IPS-20b (cell line): ENCODE measurements at regions not wholly inside any gene's neighbourhood (a gene's known extent, or its start where the extent isn't known, plus 50 kb on each side); places are given as distances from the start of the nearest gene placed in this dataset.

Experiments used
- H3K27ac ChIP-seq: one replicate; pipeline ENCODE4 v1.5.1; 2013; ENCODE audit warnings: low read length
- H3K27me3 ChIP-seq: 2 replicates; pipeline ENCODE4 v1.6.1; 2013; ENCODE audit warnings: mild to moderate bottlenecking, low read length, inconsistent platforms; ENCODE audit not compliant: insufficient read depth
- H3K36me3 ChIP-seq: 2 replicates; pipeline ENCODE4 v1.6.1; 2013; ENCODE audit warnings: low read depth, mild to moderate bottlenecking, inconsistent platforms, low read length, moderate library complexity; ENCODE audit not compliant: insufficient read depth
- H3K4me1 ChIP-seq: 2 replicates; pipeline ENCODE4 v1.6.1; 2013; ENCODE audit warnings: mild to moderate bottlenecking, control low read depth, inconsistent platforms, low read length, moderate library complexity; ENCODE audit not compliant: insufficient read depth
- H3K4me3 ChIP-seq: 2 replicates; pipeline ENCODE4 v1.5.1; 2013; ENCODE audit warnings: mild to moderate bottlenecking, low read length, inconsistent platforms
- H3K9ac ChIP-seq: 2 replicates; pipeline ENCODE4 v1.6.1; 2013; ENCODE audit warnings: low read depth, mild to moderate bottlenecking, inconsistent platforms, low read length, moderate library complexity
- H3K9me3 ChIP-seq: 2 replicates; pipeline ENCODE4 v1.6.1; 2013; ENCODE audit warnings: mild to moderate bottlenecking, low read depth, low read length, inconsistent platforms; ENCODE audit not compliant: insufficient read depth

- H3K4me1 ChIP-seq = no peaks in the 10 kb centered on the region
- no peaks in the 10 kb centered on the region for H3K27me3 ChIP-seq
- no peak overlapping the region for H3K9ac ChIP-seq
- no peak overlapping the region for H3K4me3 ChIP-seq
- no peaks in the 10 kb centered on the region for H3K9me3 ChIP-seq
- no peak overlapping the region for H3K27ac ChIP-seq
- no peaks in the 10 kb centered on the region for H3K36me3 ChIP-seq
Observed at GRCh38 chr12:92452763-92453162, 250.0 kb upstream of the PLEKHG7 start.

GRCh38 chr12:92446083-92446460 is 256.7 kb upstream of the PLEKHG7 start:
- Histone ChIP-seq H3K27ac (no peak overlapping the region), H3K9me3 (no peaks in the 10 kb centered on the region; the same call in 1 of the 2 replicates), H3K4me3 (no peak overlapping the region), H3K36me3 (no peaks in the 10 kb centered on the region), H3K9ac (no peak overlapping the region), H3K27me3 (no peaks in the 10 kb centered on the region), H3K4me1 (no peaks in the 10 kb centered on the region)

DNA sequence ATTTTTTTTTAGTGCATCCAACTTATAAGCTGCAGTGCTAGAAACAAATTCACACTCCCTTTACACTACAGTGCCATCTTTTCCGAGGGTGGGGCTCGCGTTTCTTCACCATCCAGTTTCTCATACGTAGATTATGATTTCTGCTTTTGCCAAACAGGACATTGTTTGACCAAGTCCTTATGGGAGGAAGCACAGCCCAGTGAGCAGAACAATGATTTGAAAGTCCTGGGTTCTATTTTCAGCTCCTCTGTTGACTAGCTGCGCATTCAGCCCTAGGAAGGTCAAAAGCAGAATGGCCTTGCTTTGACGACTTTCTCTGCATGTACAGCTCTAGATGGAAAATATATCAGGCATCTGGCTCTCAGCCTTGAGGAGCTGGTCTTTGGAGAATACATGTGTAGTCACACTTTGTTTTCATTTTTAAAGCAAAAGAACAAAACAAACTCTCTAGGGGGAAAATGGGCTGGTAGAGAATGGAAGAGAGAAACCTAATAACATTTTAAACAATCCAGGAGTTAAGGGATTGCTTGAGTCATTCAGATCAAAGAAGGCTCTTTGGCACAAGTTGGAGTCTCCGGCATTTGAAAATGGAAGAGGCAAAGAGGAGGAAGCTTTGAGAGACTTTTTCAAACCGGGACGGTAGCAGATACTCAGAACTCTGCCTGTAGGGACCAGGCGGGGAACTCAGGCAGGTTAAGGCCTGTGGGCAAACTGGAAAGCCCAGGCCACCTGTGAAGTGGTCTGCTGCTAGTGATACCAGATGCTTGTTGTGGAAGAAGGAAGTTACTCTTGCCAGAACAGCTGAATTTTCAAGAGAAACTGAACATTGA is 257.3 kb upstream of the PLEKHG7 start:
- H3K36me3 ChIP-seq = no peaks in the 10 kb centered on the region
- no peaks in the 10 kb centered on the region for H3K27me3 ChIP-seq
- no peaks in the 10 kb centered on the region; the same call in 1 of the 2 replicates for H3K9me3 ChIP-seq
- no peak overlapping the region for H3K27ac ChIP-seq
- no peaks in the 10 kb centered on the region for H3K4me1 ChIP-seq
- no peak overlapping the region for H3K4me3 ChIP-seq
- no peak overlapping the region for H3K9ac ChIP-seq

GRCh38 chr12:92444763-92445162 is 258.0 kb upstream of the PLEKHG7 start:
- no peak overlapping the region for H3K9ac ChIP-seq
- no peaks in the 10 kb centered on the region for H3K27me3 ChIP-seq
- H3K27ac ChIP-seq = no peak overlapping the region
- H3K36me3 ChIP-seq = no peaks in the 10 kb centered on the region
- no peak overlapping the region for H3K4me3 ChIP-seq
- no peaks in the 10 kb centered on the region; the same call in 1 of the 2 replicates for H3K9me3 ChIP-seq
- H3K4me1 ChIP-seq = no peaks in the 10 kb centered on the region

DNA sequence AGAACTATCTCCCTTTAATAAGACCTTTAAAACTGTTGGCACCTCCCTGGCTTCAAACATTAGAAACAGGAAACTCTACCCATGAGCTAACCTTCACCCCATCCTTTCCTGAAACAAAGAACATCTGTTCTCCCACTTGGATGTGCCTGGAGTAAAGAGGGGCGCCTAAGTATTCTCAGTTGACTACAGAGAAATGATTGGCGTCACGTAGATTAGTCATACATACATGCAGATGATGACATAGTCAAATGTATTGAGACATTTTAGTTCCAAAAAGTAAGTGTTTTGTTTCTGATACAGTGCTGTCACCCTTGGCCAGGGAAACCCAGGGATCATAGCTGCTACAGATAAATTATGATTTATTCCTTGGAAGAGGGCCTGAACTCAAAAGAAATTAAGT is 260.0 kb upstream of the PLEKHG7 start:
- Histone ChIP-seq H3K27me3 (no peaks in the 10 kb centered on the region), H3K27ac (no peak overlapping the region), H3K4me3 (no peak overlapping the region), H3K9ac (no peak overlapping the region), H3K36me3 (no peaks in the 10 kb centered on the region), H3K9me3 (no peaks in the 10 kb centered on the region; the same call in 1 of the 2 replicates), H3K4me1 (no peaks in the 10 kb centered on the region)

DNA sequence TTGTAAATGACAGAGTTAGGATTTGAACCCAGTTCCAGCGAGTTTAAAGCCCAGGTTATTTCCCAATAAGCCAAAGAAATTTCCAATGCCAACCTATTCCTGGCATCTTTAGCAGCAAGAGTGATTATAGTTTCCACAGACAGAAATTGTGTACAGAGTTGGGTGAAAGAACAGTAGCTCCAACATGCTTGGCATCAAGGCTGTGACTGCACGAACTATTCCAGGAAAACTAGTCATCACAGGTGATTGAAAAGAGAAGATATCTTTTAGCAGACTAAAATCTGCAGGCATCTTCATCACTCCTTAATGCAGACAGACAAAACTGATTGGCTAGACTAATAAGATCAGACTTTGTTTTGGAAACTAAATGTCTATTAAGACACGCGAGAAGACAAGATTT is 262.7 kb upstream of the PLEKHG7 start:
- H3K9me3 ChIP-seq = no peaks in the 10 kb centered on the region; the same call in 1 of the 2 replicates
- no peak overlapping the region for H3K4me3 ChIP-seq
- no peaks in the 10 kb centered on the region for H3K36me3 ChIP-seq
- no peaks in the 10 kb centered on the region for H3K4me1 ChIP-seq
- H3K27me3 ChIP-seq = no peaks in the 10 kb centered on the region
- no peak overlapping the region for H3K27ac ChIP-seq
- no peak overlapping the region for H3K9ac ChIP-seq

GRCh38 chr12:92439420-92439805 is 263.4 kb upstream of the PLEKHG7 start:
- Histone ChIP-seq H3K27ac (no peak overlapping the region), H3K4me1 (no peaks in the 10 kb centered on the region), H3K27me3 (no peaks in the 10 kb centered on the region), H3K4me3 (no peak overlapping the region), H3K36me3 (no peaks in the 10 kb centered on the region), H3K9me3 (no peaks in the 10 kb centered on the region; the same call in 1 of the 2 replicates), H3K9ac (no peak overlapping the region)

DNA sequence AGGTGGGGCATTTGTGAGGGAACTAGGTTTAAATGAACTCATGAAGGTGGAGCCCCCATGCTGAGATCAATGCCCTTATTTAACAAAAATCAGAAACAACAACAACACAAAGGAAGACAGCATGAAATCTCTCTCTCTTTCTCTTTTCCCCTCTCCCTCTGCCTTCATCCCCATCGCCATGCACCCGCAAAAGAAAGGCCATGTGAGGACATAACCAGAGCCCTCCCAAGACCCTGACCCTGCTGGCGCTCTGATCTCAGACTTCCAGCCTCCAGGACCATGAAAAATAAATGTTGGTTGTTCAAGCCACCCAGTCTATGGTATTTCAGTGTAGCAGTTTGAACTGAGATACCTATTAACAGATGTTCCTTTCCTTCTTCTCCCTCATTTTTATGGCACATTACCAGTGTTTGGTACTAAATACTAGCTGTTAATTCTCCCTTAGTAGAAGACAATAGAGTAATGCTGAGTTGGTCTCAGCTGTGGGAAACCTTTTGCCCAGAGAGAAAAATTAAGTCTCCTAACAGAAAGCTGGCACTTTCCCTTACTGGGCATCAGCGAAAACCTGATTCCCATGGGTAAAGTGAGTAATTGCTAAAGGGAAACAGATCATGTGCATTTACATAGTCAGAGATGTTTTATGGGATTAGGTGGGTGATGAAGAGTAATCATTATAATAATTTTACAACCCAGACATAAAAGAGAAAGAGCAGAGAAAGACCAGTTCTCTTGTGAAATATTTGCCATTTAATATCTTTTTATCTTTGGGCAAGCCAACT is 264.0 kb upstream of the PLEKHG7 start:
- no peaks in the 10 kb centered on the region for H3K4me1 ChIP-seq

GRCh38 chr12:92437452-92437851 is 265.3 kb upstream of the PLEKHG7 start:
- no peaks in the 10 kb centered on the region for H3K4me1 ChIP-seq
- H3K4me3 ChIP-seq = no peak overlapping the region
- no peaks in the 10 kb centered on the region for H3K9me3 ChIP-seq
- H3K27me3 ChIP-seq = no peaks in the 10 kb centered on the region
- H3K9ac ChIP-seq = no peak overlapping the region
- H3K36me3 ChIP-seq = no peaks in the 10 kb centered on the region
- H3K27ac ChIP-seq = no peak overlapping the region

More for the DNA sequence above, 264.0 kb upstream of the PLEKHG7 start:
- Histone ChIP-seq H3K27ac (no peak overlapping the region), H3K4me3 (no peak overlapping the region), H3K27me3 (no peaks in the 10 kb centered on the region), H3K9ac (no peak overlapping the region), H3K36me3 (no peaks in the 10 kb centered on the region), H3K9me3 (no peaks in the 10 kb centered on the region; the same call in 1 of the 2 replicates)

GRCh38 chr12:92436856-92437255 is 265.9 kb upstream of the PLEKHG7 start:
- Histone ChIP-seq H3K9ac (no peak overlapping the region), H3K27me3 (no peaks in the 10 kb centered on the region), H3K4me3 (no peak overlapping the region), H3K9me3 (no peaks in the 10 kb centered on the region), H3K36me3 (no peaks in the 10 kb centered on the region), H3K4me1 (no peaks in the 10 kb centered on the region), H3K27ac (no peak overlapping the region)

DNA sequence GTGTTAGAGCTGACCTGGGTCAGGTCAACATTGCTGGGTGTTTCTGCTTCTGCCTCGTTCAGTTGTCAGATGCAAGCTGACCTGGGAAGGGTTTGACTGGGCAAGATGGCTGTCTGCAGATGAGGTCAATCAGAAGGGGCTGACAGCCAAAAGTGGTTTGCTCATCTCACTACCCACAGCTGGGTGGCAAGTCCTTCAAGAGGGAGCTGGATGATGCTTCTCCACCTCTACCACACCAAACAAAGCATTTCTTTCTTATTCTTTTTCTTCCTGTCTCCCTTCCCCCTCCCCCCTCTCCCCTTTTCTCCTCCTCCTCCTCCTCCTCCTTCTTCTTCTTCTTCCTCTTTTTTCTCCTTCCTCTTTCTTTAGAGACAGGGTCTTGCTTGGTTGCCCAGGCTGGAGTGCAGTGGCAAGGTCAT is 268.2 kb upstream of the PLEKHG7 start:
- Histone ChIP-seq H3K9ac (no peak overlapping the region), H3K4me1 (no peaks in the 10 kb centered on the region), H3K27ac (no peak overlapping the region), H3K9me3 (no peaks in the 10 kb centered on the region), H3K27me3 (no peaks in the 10 kb centered on the region), H3K36me3 (no peaks in the 10 kb centered on the region), H3K4me3 (no peak overlapping the region)
